ENCODE measurements at regions not wholly inside any gene's neighbourhood (a gene's known extent, or its start where the extent isn't known, plus 50 kb on each side); places are given as distances from the start of the nearest gene placed in this dataset.

- TF ChIP-seq CTCF (IDR thresholded peaks at IDR 0.05) (no peak), POLR2A (IDR thresholded peaks at IDR 0.05) (no peak)
Measured at GRCh38 chr10:78416031-78417011, 382.7 kb downstream of the RPS24 start.

Measured in testis (tissue), 2 donors.